HG03460 (cell line): ENCODE measurements at regions not wholly inside any gene's neighbourhood (a gene's known extent, or its start where the extent isn't known, plus 50 kb on each side); places are given as distances from the start of the nearest gene placed in this dataset.

Source experiments
- ATAC-seq: cut with Tn5 transposase; IDR thresholded peaks from one replicate; pipeline ENCODE4 v1.9.1; 2021; ENCODE audit not compliant: unreplicated experiment

GRCh38 chr13:109892101-109892500 lies 105.7 kb upstream of the IRS2 start:
- ATAC-seq = no peak

- ATAC-seq = no peak
These were observed 98.9 kb upstream of the IRS2 start for GRCh38 chr13:109885235-109885634.

GRCh38 chr13:109884462-109884861 lies 98.1 kb upstream of the IRS2 start:
- no peak for ATAC-seq

- no peak for ATAC-seq
These were observed 97.1 kb upstream of the IRS2 start for GRCh38 chr13:109883181-109884180.

GRCh38 chr13:109881961-109882558 lies 95.7 kb upstream of the IRS2 start:
- no peak for ATAC-seq

GRCh38 chr13:109881347-109881725 lies 95.0 kb upstream of the IRS2 start:
- no peak for ATAC-seq

- no peak for ATAC-seq
These were observed 94.3 kb upstream of the IRS2 start for GRCh38 chr13:109880371-109881346.

GRCh38 chr13:109879338-109879737 lies 93.0 kb upstream of the IRS2 start:
- no peak for ATAC-seq

GRCh38 chr13:109877809-109878208 lies 91.4 kb upstream of the IRS2 start:
- no peak for ATAC-seq

- no peak for ATAC-seq
These were observed 89.4 kb upstream of the IRS2 start for GRCh38 chr13:109875746-109876145.

- no peak for ATAC-seq
These were observed 88.4 kb upstream of the IRS2 start for GRCh38 chr13:109874484-109875454.

GRCh38 chr13:109873351-109874123 lies 87.2 kb upstream of the IRS2 start:
- no peak for ATAC-seq

GRCh38 chr13:109872864-109873263 lies 86.5 kb upstream of the IRS2 start:
- ATAC-seq = no peak

GRCh38 chr13:109870696-109871370 lies 84.5 kb upstream of the IRS2 start:
- no peak for ATAC-seq

- ATAC-seq = no peak
These were observed 83.9 kb upstream of the IRS2 start for GRCh38 chr13:109870274-109870673.

- no peak for ATAC-seq
These were observed 83.2 kb upstream of the IRS2 start for GRCh38 chr13:109869312-109870237.

- ATAC-seq = no peak
These were observed 82.4 kb upstream of the IRS2 start for GRCh38 chr13:109868578-109869311.
